Sciatic nerve (tissue), 2 donors: ENCODE measurements at regions not wholly inside any gene's neighbourhood (a gene's known extent, or its start where the extent isn't known, plus 50 kb on each side); places are given as distances from the start of the nearest gene placed in this dataset.

Experiments
- ATAC-seq: fragments of 200-7000 bp; cut with Tn5 transposase; one replicate; pipeline ENCODE4 v1.9.1; 2020; ENCODE audit warnings: mild to moderate bottlenecking, moderate library complexity
- DNase-seq: peaks from one replicate; pipeline ENCODE4 v3.0.0-alpha.2; 2020; ENCODE audit warnings: low spot score
- intact Hi-C: fragments of 100-400 bp; cut with DNase I; formaldehyde crosslinking; loops from one replicate; pipeline ENCODE4 v1.14.2; 2022
- donor health status: DM: no; HTN: no; CAD: no.
- donor health status: DM: no; HTN: no; CAD: no.

- DNase-seq: no peak
- intact Hi-C loops: no loop called here
- no peak for ATAC-seq
Measured at GRCh38 chr15:96068897-96069296, 261.6 kb upstream of the NR2F2 start.

GRCh38 chr15:96070636-96071035 lies 259.9 kb upstream of the NR2F2 start:
- DNase-seq (no peak), ATAC-seq (no peak)
- intact Hi-C loops: no loop called here

DNA sequence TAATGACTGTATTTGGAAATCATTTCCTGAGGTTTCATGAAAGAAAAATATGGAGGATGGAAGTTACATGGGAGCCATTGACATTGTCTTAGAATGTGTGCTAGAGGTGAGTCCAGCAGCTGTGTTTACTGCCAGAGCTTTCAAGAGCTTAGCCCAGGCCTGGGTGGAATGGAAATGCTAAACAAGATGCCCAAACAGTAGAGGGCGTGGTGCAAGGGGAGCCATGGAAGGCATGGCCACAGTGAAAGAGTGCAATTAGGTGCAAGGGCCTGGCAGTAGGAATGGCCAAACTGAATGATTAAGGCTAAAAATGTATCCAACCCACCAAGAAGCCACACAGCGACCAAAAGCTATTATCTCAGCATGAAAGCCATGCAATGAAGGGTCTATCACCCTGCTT lies 257.7 kb upstream of the NR2F2 start:
- intact Hi-C loops: no loop called here

GRCh38 chr15:96073908-96074307 lies 256.6 kb upstream of the NR2F2 start:
- ATAC-seq (no peak), DNase-seq (no peak)
- intact Hi-C loops: no loop called here

More for the DNA sequence above, 257.7 kb upstream of the NR2F2 start:
- ATAC-seq (no peak), DNase-seq (no peak)

GRCh38 chr15:96075895-96076294 lies 254.6 kb upstream of the NR2F2 start:
- ATAC-seq (no peak), DNase-seq (no peak)
- intact Hi-C loops: no loop called here

DNA sequence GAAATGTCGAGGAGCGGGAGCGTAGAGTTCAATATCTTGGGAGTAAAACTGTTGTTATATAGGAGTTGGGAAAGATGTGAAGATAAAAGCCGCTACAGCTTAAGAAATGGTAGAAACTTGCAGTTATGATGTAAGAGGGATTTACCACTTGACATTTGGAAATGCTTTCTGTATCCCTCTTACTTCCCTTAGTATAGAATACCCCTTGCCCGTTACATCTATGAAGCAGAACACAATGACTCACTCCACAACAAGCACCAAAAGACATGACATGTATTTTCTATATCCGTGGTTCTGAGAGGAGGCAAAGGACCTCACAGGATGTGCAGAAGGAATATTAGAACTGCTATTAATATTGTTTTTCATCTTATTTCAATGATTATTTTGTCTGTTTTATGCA lies 254.2 kb upstream of the NR2F2 start:
- no peak for DNase-seq
- ATAC-seq: no peak
- intact Hi-C loops: no loop called here

GRCh38 chr15:96079041-96079440 lies 251.5 kb upstream of the NR2F2 start:
- intact Hi-C loops: no loop called here
- DNase-seq: no peak
- ATAC-seq: no peak

DNA sequence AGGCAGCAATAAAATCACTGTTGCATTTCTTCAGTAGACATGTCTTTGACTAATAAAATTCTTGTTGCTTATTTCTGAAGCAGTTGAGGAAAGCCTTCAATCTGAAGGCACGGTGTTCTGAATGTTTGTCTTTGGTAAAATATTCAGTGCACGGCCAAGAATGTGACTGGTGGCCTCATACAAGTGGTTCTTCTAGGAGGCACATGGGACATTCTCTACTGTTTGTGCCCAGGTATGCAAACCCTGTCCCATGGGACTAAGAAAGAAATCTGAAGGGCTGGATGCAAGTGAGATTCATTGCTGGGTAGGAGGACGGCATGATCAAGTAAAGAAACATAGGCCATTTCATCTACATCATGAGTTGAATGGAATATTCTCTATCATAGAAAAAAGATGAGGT lies 250.6 kb upstream of the NR2F2 start:
- DNase-seq: no peak
- no peak for ATAC-seq
- intact Hi-C loops: no loop called here

DNA sequence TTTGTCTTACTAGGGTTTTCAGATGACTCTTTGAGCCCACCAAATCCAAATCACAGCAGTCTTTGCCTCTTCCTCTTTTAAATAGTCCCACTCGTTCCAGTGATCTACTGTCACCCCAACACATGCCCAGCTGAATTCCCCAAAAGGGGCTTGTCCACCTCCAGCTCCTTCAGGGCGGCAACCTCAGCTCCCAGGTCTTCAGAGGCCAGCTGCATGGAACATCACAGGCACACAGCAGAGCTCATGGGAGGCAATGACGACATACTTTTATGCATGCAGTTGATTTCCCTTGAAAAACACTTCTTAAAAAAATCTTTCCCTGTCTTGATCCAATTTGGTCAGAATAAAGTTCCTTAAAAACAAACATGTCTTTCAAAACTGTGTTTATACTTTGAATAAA lies 244.3 kb upstream of the NR2F2 start:
- DNase-seq (no peak), ATAC-seq (peak; percentile 75)
- intact Hi-C loops: no loop called here

- intact Hi-C loops: no loop called here
- no peak for DNase-seq
Measured at GRCh38 chr15:96087180-96087884, 243.2 kb upstream of the NR2F2 start.

DNA sequence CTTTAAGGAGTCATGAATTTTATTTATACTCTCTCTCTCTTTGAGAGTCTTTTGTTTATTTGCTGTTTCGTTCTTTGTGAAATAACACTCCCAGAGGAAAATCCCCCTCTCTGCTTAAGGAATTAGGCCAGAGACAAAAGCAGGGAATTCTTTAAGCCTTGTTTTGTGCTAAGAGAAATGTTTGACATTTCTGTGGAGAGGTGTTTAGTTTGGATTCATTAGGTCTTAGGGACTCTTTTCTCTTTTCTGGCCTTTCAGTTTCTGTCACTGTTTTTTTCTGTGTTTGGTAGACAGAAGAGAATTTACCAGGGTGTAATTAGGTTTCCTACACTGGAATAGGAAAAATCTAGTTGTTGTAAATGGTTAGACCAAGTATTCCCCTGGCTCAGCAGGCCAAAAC lies 241.8 kb upstream of the NR2F2 start:
- intact Hi-C loops: no loop called here
- no peak for ATAC-seq
- DNase-seq: no peak

More at GRCh38 chr15:96087180-96087884, 243.2 kb upstream of the NR2F2 start:
- no peak for ATAC-seq

DNA sequence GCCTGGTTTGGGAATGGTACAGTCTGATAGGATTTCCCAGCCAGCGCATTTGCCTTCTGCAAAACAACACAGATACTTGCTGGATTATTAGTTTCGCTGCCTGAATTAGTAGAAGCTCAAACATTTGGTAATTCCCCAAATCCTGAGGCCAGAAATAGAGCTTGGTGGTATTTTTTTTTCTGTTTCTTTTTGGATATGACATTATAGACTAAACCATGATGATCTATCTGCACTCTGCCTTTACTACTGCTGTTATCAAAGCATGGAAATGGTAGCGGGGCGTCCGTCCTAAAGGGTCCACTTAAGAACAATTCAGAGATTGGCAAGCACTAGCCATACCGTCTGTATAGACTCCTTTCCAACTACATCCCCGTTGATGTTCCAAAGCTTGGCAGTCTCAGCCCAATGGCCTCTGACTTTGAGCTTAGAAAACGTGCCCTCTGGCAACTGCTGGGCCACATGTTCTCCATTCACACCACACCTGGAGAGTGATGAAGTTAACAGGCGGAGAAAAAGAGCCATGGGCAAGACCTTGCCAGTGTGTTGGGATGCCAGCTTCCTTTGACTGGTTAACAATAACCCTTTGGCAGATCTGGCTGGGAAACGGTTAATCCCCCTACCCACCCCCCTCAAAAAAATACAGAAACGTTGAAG lies 241.0 kb upstream of the NR2F2 start:
- ATAC-seq (no peak), DNase-seq (no peak)
- intact Hi-C loops: no loop called here

DNA sequence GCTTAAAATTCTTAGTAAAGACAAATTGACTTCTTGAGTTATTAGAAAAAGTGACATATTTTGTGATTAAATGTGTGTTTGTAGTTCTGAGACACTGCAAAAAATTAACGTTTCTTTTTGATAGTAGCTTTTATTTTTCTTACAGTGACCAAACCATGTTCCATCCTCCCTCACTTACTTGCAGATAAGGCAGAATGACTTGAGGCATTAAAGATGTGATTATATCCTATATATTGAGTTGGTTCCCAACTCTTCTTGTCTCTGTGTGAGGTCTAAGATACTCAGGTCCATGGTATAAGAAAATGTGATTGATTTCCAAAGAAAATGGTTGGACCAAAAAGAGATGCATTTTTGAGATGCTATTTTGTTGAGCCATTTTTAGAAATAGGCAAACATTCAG lies 238.3 kb upstream of the NR2F2 start:
- ATAC-seq: no peak
- DNase-seq: no peak
- intact Hi-C loops: no loop called here

GRCh38 chr15:96093063-96093462 lies 237.4 kb upstream of the NR2F2 start:
- intact Hi-C loops: no loop called here
- DNase-seq: no peak
- no peak for ATAC-seq

GRCh38 chr15:96097661-96098060 lies 232.8 kb upstream of the NR2F2 start:
- no peak for ATAC-seq
- no peak for DNase-seq
- intact Hi-C loops: no loop called here

DNA sequence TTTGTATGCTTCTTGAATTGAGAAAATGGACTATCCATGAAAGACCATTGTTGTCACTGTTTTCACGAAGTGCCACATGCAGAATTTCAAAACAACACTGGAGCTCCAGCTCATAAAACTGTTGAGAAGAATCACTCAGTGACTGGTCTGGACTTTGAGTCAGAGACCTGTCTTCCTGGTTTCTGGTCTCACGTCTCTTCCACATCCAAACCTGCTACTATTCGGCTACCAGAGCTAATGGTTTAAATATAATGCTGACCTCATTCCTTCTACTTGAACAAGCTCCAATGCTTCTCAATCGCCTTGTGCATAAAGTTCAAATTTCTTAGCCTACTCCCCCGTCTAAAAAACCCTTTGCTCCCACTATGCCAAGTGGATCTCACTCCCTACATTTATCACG lies 227.9 kb upstream of the NR2F2 start:
- ATAC-seq: no peak
- intact Hi-C loops: no loop called here
- no peak for DNase-seq

DNA sequence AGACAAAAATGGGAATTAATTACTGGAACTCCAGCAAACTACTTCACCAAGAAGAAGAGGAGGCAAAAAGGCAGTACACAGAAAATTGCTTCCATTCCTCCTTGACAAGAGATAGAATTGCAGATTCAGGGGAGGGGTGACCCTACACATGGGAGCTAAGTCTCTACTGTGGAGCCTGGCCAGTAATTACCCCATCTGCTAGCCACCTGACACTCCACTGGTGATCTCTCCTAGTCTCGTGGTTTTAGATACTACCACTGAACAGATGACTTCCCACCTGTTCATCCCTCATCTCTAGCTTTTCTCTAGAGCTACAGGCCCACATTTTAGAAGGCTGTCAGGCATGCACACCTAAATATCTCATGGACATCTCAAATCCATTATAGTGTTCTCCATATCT lies 224.3 kb upstream of the NR2F2 start:
- DNase-seq: no peak
- intact Hi-C loops: no loop called here
- no peak for ATAC-seq

DNA sequence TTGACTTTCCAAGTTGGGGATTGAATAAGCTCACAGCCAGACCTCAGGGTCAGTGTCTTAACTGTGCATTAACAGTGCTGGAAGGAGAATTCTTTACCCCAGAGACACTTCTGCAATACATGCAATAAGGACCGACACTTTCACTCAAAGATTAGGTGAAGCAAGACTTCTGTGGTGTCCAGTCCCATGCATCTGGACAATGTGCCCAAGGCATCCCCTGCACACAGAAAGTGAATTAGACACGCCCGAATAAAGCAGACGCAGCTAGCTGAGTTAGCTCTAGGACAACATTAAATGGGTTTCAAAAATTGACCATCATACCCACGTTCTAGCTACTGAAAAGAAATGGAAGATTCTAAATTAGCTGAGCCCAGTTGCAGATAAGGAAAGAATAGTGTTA lies 223.9 kb upstream of the NR2F2 start:
- no peak for ATAC-seq
- intact Hi-C loops: no loop called here
- DNase-seq: no peak

DNA sequence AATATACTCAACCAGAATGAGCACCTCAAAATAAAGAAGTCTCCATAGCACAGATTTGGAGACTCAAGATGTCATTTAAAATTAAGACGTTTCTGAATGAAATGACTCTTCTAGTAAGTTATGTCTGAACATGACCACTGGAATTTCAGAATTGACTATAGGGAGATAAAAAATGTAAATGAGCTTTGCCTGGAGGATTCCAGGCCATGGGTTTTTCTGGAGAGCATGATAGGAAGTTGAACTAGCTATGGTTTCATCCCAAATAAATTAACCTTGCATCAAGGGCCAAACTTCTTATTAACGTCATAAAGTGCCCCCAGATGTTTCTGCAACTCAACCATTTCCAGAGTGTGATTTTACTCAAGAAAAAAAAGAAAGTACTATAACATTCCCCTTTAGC lies 222.6 kb upstream of the NR2F2 start:
- intact Hi-C loops: no loop called here
- ATAC-seq (no peak), DNase-seq (no peak)

GRCh38 chr15:96108405-96108804 lies 222.1 kb upstream of the NR2F2 start:
- intact Hi-C loops: no loop called here
- ATAC-seq (no peak), DNase-seq (no peak)

- intact Hi-C loops: no loop called here
- no peak for DNase-seq
- no peak for ATAC-seq
Measured at GRCh38 chr15:96109820-96110219, 220.7 kb upstream of the NR2F2 start.
